ENCODE measurements at regions not wholly inside any gene's neighbourhood (a gene's known extent, or its start where the extent isn't known, plus 50 kb on each side); places are given as distances from the start of the nearest gene placed in this dataset.
"Not testable (repeated sequence)": the region's sequence is repeated elsewhere in the genome, so short reads cannot be mapped to it uniquely, and the experiment has no call there.

DNA sequence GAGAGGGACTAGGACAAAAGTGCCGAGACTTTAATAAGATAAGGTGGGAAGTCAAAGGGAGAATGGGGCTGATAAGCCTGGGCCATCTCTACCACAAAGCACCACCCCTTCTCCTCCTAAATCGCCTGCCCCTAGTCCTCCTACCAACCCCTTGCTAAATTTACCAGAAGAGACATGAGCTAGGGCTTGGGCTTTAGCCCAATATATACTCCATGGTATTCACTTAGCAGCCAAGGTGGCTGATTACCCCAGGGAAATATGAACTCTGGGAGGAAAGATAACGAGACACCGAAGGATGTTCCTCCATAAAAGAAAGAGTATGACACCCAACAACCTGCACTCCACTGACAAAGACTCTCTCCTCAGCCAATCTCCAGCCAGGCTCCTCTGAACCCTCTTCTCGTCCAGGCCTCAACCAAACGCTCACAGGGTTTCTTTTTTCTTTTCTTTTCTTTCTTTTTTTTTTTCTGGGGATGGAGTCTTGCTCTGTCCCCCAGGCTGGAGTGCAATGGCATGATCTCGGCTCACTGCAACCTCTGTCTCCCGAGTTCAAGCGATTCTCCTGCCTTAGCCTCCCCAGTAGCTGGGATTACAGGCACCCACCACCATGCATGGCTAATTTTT lies 610.2 kb downstream of the UQCRFS1 start:
- DNase-seq (ENCODE audit: low read depth), result no peak

DNA sequence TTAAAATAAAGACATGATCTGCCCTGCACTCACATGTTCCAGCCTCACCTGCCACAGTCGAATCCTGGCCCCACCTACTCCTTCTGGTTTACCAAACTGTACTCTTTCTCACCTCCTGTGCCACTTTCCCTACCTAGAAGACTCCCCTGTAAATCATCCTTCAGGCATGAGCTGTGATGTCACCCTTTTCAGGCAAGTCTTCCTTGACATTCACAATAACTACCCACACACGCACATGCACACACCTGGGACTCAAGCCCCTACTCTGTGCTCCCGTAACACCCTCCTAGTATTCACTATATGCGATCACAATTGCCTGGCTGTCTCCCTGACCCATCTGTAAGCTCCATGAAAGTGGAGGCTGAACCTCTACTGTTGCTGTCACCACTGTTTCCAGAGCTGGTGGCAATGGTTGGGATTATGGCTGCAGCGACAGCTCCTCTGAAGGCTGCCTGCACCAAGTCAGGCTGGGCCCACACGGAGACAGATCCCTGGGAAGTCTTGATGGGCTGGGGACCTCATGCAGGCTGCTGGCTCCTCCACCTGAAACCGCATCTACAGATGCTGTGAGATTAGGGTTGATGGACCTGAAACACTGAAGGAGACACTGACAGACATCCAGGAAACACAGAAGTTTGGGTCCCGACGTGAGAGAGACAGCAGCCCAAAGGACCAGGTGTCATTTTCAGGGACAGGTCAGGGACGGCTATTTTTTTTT lies 611.1 kb downstream of the UQCRFS1 start:
- DNase-seq (ENCODE audit: low read depth), result no peak

DNA sequence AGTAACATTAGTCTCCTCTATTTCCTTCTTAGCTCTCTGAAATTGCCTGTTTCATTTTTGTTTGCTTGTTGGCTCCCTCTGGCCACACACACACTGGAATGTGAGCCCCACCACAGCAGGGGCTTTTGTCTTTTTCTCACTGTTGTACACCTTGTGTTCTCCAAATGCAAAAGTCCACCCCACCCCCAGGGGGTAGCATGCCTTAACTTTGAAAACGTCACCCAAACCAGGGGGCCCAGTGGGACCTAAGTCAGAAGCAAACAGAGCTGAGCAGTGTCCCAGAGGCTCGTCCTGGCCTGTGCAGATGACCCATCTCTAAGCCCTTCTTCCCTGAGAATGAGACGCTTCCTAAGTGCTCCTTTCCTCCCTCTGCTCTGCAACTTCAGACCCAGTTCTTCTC lies 614.1 kb downstream of the UQCRFS1 start:
- no peak for DNase-seq (ENCODE audit: low read depth)

DNA sequence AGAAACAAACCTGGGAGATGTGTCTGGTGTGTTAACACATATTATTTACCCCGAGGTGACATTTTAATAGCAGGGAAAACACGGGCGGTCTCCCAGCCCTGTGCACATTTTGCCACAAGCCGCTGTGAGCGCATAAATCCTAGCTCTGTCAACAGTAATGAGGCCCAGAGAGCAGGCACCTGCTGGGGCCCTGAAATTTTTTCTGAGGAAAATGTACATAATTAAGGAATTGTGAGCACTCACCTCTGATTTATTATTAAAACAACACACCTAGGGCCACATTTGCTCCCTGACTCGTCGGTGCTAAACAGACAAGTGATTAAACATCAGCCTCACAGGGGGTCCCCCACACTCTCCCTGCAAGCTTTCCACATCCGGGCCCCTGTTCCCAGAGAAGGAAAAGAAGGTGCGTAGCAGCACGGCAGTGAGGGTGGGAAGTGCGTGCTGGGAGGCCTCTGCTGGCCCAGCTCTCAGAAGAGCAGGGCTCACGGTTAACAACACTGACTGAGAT lies 616.3 kb downstream of the UQCRFS1 start:
- no peak for DNase-seq (ENCODE audit: low read depth)

DNA sequence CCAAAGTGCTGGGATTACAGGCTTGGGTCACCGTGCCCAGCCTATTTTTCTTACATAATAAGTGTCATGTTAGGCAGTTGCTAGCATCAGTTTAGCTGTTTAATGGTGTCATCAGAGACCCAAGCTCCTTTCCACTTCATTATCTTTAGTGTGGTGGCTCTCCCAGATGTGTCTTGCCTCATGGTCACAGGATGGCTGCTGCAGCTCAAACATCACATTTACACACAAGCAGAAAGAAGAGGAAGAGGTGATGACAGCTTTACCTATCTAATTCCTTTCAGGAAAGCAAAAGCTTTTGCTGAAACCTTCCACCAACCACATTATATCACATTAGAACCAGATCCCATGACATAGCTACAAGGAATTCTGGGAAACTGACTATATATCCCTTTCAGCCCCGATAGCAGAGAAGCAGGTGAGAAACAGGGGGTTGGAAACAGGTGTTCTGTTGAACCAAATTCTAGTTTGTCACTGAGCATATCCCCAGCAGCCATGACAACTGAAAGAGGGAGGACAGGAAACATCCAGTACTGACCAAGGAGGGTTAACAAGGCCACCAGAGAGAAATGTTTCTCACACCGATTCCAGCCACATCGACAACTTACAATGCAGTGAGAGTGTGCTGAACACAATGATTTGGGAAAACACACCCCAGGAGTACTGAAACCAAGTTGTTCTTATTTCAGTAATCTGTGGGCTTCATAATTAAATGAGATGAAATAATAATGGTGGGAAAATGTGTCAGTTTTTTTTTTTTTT lies 617.0 kb downstream of the UQCRFS1 start:
- DNase-seq (ENCODE audit: low read depth), result no peak

DNA sequence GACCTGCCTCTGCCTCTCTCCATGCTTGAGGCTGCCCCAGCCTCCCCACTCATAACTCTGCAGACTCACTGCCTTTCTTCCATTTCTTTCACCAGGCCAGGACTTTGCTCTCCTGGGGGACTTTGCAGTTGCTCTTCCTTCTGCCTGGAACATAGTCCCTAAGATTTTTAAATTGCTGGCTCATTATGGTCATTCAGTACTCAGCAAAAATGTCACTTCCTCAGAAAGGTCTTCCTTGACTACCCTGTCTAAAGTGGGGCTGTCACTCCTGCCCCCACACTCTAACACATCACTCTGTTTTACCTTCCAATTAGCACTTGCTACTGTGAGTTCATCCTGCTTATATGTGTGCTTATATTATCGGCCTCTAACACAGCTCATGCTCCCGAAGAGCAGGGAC lies 618.2 kb downstream of the UQCRFS1 start:
- DNase-seq (ENCODE audit: low read depth), result no peak

DNA sequence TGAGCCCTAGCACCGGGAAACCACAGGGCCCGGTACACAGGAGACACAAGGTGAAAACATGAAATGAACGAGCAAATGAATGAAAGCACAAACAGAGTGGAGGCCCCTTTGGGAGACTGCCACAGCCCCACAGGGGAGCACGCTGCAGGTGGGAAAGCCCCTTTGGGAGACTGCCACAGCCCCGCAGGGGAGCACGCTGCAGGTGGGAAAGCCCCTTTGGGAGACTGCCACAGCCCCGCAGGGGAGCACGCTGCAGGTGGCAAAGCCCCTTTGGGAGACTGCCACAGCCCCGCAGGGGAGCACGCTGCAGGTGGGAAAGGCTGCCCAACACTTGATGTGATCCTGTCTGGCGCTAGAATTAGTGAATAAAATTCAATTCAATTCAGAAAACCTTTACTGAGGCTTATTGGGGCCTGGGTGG lies 623.0 kb downstream of the UQCRFS1 start:
- DNase-seq (ENCODE audit: low read depth), result not testable (repeated sequence)

GRCh38 chr19:28586474-28586873 lies 626.5 kb downstream of the UQCRFS1 start:
- DNase-seq (ENCODE audit: low read depth), result no peak

DNA sequence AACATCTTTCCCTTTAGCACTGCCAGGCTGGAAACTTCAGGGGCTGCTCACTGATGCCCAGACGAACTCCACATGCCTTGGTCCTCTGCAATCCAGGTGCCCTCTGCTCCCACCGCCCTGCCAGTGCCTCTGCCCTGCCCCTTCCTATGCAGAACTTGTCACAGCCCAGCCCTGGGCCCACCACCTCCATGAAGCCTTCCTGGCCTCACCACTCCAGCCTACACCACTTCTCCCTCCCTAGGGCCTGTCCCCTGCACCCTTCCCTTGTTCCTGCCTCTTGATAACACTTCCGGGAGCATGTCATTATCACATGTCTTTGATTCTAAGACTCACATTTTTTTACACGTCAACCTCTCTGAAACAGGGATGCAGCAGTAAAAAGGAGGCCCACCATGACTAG lies 627.2 kb downstream of the UQCRFS1 start:
- DNase-seq (ENCODE audit: low read depth), result no peak

DNA sequence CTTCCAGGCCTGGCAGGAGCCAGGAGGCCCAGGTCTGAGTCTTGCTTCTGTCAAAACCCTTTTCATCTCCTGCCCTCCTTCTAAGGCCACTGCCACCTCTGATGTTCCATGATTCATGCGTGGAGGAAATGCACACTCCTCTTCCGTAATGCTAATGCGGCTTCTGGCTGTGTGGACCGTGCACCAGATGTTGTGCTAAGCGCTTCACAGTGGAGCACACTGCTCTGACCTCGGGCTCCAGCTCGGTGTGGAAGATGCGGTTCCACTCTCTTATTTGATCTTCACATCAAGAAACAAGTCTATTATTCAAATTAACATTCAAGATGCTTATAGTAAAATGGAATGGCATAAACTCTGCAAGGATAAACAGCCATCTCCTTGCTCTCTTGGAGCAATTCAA lies 629.2 kb downstream of the UQCRFS1 start:
- no peak for DNase-seq (ENCODE audit: low read depth)

DNA sequence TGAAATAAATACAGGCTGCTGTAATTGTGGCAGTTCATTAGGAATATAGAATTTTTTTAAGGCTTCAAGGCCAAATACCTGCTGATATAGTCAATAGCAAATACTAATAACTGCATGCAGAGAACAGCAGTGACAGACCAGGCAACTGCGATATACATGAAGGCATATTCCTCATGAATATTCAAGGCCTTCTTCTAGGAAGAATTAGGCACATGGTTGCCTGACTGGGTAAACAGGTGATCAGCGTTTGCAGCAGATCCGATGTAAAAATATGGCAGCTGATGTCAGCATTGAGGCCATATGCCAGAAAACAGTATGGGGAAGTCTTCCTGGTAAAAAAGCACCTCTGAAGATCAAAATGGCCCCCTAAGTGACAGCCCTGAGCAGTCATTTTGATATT lies 629.7 kb downstream of the UQCRFS1 start:
- no peak for DNase-seq (ENCODE audit: low read depth)

DNA sequence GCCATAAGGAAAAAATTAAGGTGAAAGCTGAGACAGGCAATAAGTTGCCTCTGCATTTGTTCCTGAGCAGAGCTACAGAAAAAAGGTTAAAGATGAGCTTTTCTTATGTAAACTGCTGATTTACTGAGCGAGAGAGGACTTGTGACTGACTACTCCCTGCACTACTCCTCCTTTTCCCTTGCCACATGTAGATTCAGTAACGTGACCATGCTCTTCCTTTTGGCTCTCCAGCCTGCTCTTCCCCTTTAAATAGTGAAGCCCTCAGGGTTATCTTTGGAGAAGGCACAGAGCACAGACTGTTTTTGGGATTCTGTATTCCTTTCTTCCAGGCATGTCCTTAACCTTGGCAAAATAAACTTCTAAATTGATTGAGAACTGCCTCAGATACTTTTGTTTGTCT lies 630.2 kb downstream of the UQCRFS1 start:
- no peak for DNase-seq (ENCODE audit: low read depth)

DNA sequence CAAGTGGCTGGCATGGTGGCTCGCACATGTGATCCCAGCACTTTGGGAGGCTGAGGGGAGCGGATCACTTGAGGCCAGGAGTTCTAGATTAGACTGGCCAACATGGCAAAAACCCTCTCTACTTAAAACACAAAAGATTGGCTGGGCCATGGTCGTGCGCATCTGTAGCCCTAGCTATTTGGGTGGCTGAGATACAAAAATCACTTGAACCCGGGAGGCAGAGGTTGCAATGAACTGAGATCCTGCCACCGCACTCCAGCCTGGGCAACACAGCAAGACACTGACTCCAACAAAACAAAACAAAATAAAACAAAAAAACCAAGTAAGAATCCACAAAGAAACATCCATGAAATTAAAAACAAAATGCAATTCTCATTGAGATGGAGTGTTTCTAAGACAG lies 630.6 kb downstream of the UQCRFS1 start:
- no peak for DNase-seq (ENCODE audit: low read depth)

DNA sequence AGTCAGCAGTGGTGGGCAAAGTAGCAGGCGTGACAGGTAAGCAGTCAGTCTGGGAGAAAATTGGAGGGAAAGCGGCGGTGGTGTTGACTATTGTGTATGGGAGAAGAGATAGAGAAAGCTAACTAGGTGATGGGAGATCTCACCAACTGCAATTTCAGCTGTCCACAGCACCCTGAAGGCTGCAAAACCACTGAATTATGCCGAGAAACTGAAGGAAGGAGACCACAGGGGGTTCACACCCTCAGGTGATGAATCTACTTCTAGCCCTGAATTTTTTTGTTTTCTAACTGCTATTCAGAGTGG lies 631.5 kb downstream of the UQCRFS1 start:
- DNase-seq (ENCODE audit: low read depth), result no peak

DNA sequence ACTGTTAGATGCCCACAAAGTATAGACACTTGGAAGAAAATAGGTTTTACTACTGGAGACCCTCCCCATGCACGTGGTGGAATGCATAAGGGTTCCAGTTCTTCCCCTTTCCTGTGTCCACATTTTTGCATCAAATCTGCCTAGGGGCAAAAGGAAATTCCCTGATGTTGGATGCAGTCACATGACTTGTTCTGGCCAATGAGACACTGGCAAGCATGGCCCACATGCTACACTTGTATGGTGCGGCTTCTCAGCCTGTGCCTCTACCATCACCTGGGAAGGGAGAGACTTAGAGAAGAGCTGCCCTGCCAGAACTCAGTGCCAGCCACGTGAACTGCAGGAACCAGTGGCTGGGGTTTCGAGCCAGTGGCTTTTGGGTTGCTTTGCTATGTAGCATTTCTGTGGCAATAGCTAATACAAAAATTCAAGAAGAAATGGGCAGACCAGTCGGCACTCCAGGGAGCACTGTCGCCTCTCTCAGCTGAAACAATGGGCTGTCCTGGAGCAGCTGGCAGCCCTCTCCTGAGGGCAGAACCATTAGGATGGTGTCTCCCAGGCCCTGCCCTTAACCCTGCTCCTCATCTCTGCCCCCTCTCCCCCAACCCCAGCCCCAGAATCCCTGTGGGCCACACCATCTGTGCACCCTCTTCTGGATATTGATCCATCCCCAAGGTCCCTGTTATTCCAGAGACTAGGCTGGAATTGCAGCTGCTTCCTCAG lies 634.0 kb downstream of the UQCRFS1 start:
- no peak for DNase-seq (ENCODE audit: low read depth)

GRCh38 chr19:28578208-28578607 lies 634.7 kb downstream of the UQCRFS1 start:
- DNase-seq (ENCODE audit: low read depth), result no peak

GRCh38 chr19:28577666-28578065 lies 635.3 kb downstream of the UQCRFS1 start:
- no peak for DNase-seq (ENCODE audit: low read depth)

GRCh38 chr19:28577233-28577632 lies 635.7 kb downstream of the UQCRFS1 start:
- no peak for DNase-seq (ENCODE audit: low read depth)

- DNase-seq (ENCODE audit: low read depth), result no peak
Observed at GRCh38 chr19:28575816-28576215, 637.1 kb downstream of the UQCRFS1 start.

- not testable (repeated sequence) for DNase-seq (ENCODE audit: low read depth)
Observed at GRCh38 chr19:28575312-28575711, 637.6 kb downstream of the UQCRFS1 start.

DNA sequence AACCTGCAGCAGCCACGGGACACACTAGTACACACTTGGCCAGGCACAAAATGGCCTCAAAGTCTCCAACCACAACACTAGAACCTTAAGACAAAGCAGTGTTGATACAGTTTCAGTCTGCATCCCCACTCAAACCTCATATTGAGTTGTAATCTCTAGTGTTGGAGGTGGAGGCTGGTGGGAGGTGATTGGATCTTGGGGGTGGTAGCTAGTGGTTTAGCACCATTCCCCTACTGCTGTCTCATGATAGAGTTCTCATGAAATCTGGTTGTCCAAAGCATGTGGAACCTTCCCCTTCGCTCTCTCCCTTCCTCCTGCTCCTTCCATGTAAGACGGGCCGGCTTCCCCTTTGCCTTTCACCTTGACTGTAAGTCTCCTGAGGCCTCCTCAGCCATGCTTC lies 638.7 kb downstream of the UQCRFS1 start:
- DNase-seq (ENCODE audit: low read depth), result no peak

Data from activated T-helper 1 cell treated with Interleukin-2 at 50 U/mL for 16 hours (primary cell).